ENCODE measurements at regions not wholly inside any gene's neighbourhood (a gene's known extent, or its start where the extent isn't known, plus 50 kb on each side); places are given as distances from the start of the nearest gene placed in this dataset.

GRCh38 chr17:13182854-13183253 is 165.0 kb upstream of the ELAC2 start:
- Histone ChIP-seq H3K27me3 (ENCODE audit: control insufficient read depth in 1 of 2, insufficient read depth in 2 of 2, low read length in 2 of 2) (no peaks in the 10 kb centered on the region), H3K27ac (ENCODE audit: low read length) (no peak overlapping the region), H3K9ac (ENCODE audit: low read length in 2 of 2) (no peak overlapping the region), H3K4me3 (ENCODE audit: low read length in 2 of 2) (no peak overlapping the region), H3K9me3 (ENCODE audit: control insufficient read depth in 2 of 2, low read length in 2 of 2) (no peaks in the 10 kb centered on the region), H3K36me3 (ENCODE audit: control insufficient read depth in 2 of 2, insufficient read depth in 2 of 2, low read length in 2 of 2) (no peaks in the 10 kb centered on the region), H3K4me1 (ENCODE audit: control insufficient read depth, insufficient read depth, low read length) (no peaks in the 10 kb centered on the region)

GRCh38 chr17:13182450-13182849 is 164.6 kb upstream of the ELAC2 start:
- Histone ChIP-seq H3K9me3 (ENCODE audit: control insufficient read depth in 2 of 2, low read length in 2 of 2) (no peaks in the 10 kb centered on the region), H3K27ac (ENCODE audit: low read length) (no peak overlapping the region), H3K9ac (ENCODE audit: low read length in 2 of 2) (no peak overlapping the region)

GRCh38 chr17:13181683-13182082 is 163.9 kb upstream of the ELAC2 start:
- no peaks in the 10 kb centered on the region for H3K27me3 ChIP-seq (ENCODE audit: control insufficient read depth in 1 of 2, insufficient read depth in 2 of 2, low read length in 2 of 2)
- H3K36me3 ChIP-seq (ENCODE audit: control insufficient read depth in 2 of 2, insufficient read depth in 2 of 2, low read length in 2 of 2): no peaks in the 10 kb centered on the region
- H3K4me3 ChIP-seq (ENCODE audit: low read length in 2 of 2): no peak overlapping the region
- H3K27ac ChIP-seq (ENCODE audit: low read length): no peak overlapping the region
- no peak overlapping the region for H3K9ac ChIP-seq (ENCODE audit: low read length in 2 of 2)
- H3K9me3 ChIP-seq (ENCODE audit: control insufficient read depth in 2 of 2, low read length in 2 of 2): no peaks in the 10 kb centered on the region
- no peaks in the 10 kb centered on the region for H3K4me1 ChIP-seq (ENCODE audit: control insufficient read depth, insufficient read depth, low read length)

More at GRCh38 chr17:13182450-13182849, 164.6 kb upstream of the ELAC2 start:
- H3K36me3 ChIP-seq (ENCODE audit: control insufficient read depth in 2 of 2, insufficient read depth in 2 of 2, low read length in 2 of 2): no peaks in the 10 kb centered on the region
- no peaks in the 10 kb centered on the region for H3K27me3 ChIP-seq (ENCODE audit: control insufficient read depth in 1 of 2, insufficient read depth in 2 of 2, low read length in 2 of 2)
- no peak overlapping the region for H3K4me3 ChIP-seq (ENCODE audit: low read length in 2 of 2)
- no peaks in the 10 kb centered on the region for H3K4me1 ChIP-seq (ENCODE audit: control insufficient read depth, insufficient read depth, low read length)

- Histone ChIP-seq H3K36me3 (ENCODE audit: control insufficient read depth in 2 of 2, insufficient read depth in 2 of 2, low read length in 2 of 2) (no peaks in the 10 kb centered on the region), H3K4me3 (ENCODE audit: low read length in 2 of 2) (no peak overlapping the region), H3K9me3 (ENCODE audit: control insufficient read depth in 2 of 2, low read length in 2 of 2) (peaks cover 0 to 7% of the 10 kb centered on the region in 2 donors), H3K27ac (ENCODE audit: low read length) (no peak overlapping the region), H3K27me3 (ENCODE audit: control insufficient read depth in 1 of 2, insufficient read depth in 2 of 2, low read length in 2 of 2) (no peaks in the 10 kb centered on the region), H3K4me1 (ENCODE audit: control insufficient read depth, insufficient read depth, low read length) (no peaks in the 10 kb centered on the region), H3K9ac (ENCODE audit: low read length in 2 of 2) (no peak overlapping the region)
These were observed 158.6 kb upstream of the ELAC2 start for GRCh38 chr17:13176436-13176835.

- Histone ChIP-seq H3K36me3 (ENCODE audit: control insufficient read depth in 2 of 2, insufficient read depth in 2 of 2, low read length in 2 of 2) (no peaks in the 10 kb centered on the region), H3K9ac (ENCODE audit: low read length in 2 of 2) (no peak overlapping the region), H3K4me1 (ENCODE audit: control insufficient read depth, insufficient read depth, low read length) (no peaks in the 10 kb centered on the region), H3K27ac (ENCODE audit: low read length) (no peak overlapping the region), H3K4me3 (ENCODE audit: low read length in 2 of 2) (no peak overlapping the region), H3K9me3 (ENCODE audit: control insufficient read depth in 2 of 2, low read length in 2 of 2) (peaks cover 0 to 7% of the 10 kb centered on the region in 2 donors), H3K27me3 (ENCODE audit: control insufficient read depth in 1 of 2, insufficient read depth in 2 of 2, low read length in 2 of 2) (no peaks in the 10 kb centered on the region)
These were observed 154.0 kb upstream of the ELAC2 start for GRCh38 chr17:13171790-13172189.

GRCh38 chr17:13162361-13162760 is 144.5 kb upstream of the ELAC2 start:
- H3K4me1 ChIP-seq (ENCODE audit: control insufficient read depth, insufficient read depth, low read length): no peaks in the 10 kb centered on the region
- H3K9ac ChIP-seq (ENCODE audit: low read length in 2 of 2): no peak overlapping the region
- H3K27me3 ChIP-seq (ENCODE audit: control insufficient read depth in 1 of 2, insufficient read depth in 2 of 2, low read length in 2 of 2): no peaks in the 10 kb centered on the region
- no peak overlapping the region for H3K27ac ChIP-seq (ENCODE audit: low read length)
- no peaks in the 10 kb centered on the region for H3K9me3 ChIP-seq (ENCODE audit: control insufficient read depth in 2 of 2, low read length in 2 of 2)
- H3K4me3 ChIP-seq (ENCODE audit: low read length in 2 of 2): no peak overlapping the region
- no peaks in the 10 kb centered on the region for H3K36me3 ChIP-seq (ENCODE audit: control insufficient read depth in 2 of 2, insufficient read depth in 2 of 2, low read length in 2 of 2)

GRCh38 chr17:13160790-13161189 is 143.0 kb upstream of the ELAC2 start:
- no peaks in the 10 kb centered on the region for H3K27me3 ChIP-seq (ENCODE audit: control insufficient read depth in 1 of 2, insufficient read depth in 2 of 2, low read length in 2 of 2)
- no peak overlapping the region for H3K27ac ChIP-seq (ENCODE audit: low read length)
- H3K4me1 ChIP-seq (ENCODE audit: control insufficient read depth, insufficient read depth, low read length): no peaks in the 10 kb centered on the region
- H3K4me3 ChIP-seq (ENCODE audit: low read length in 2 of 2): no peak overlapping the region
- no peak overlapping the region for H3K9ac ChIP-seq (ENCODE audit: low read length in 2 of 2)
- no peaks in the 10 kb centered on the region for H3K9me3 ChIP-seq (ENCODE audit: control insufficient read depth in 2 of 2, low read length in 2 of 2)
- H3K36me3 ChIP-seq (ENCODE audit: control insufficient read depth in 2 of 2, insufficient read depth in 2 of 2, low read length in 2 of 2): no peaks in the 10 kb centered on the region

- H3K27ac ChIP-seq (ENCODE audit: low read length): no peak overlapping the region
- no peaks in the 10 kb centered on the region for H3K27me3 ChIP-seq (ENCODE audit: control insufficient read depth in 1 of 2, insufficient read depth in 2 of 2, low read length in 2 of 2)
- H3K36me3 ChIP-seq (ENCODE audit: control insufficient read depth in 2 of 2, insufficient read depth in 2 of 2, low read length in 2 of 2): no peaks in the 10 kb centered on the region
- no peaks in the 10 kb centered on the region for H3K4me1 ChIP-seq (ENCODE audit: control insufficient read depth, insufficient read depth, low read length)
- H3K9ac ChIP-seq (ENCODE audit: low read length in 2 of 2): no peak overlapping the region
- H3K4me3 ChIP-seq (ENCODE audit: low read length in 2 of 2): no peak overlapping the region
- H3K9me3 ChIP-seq (ENCODE audit: control insufficient read depth in 2 of 2, low read length in 2 of 2): no peaks in the 10 kb centered on the region
These were observed 142.5 kb upstream of the ELAC2 start for GRCh38 chr17:13160296-13160695.

- Histone ChIP-seq H3K9me3 (ENCODE audit: control insufficient read depth in 2 of 2, low read length in 2 of 2) (no peaks in the 10 kb centered on the region), H3K36me3 (ENCODE audit: control insufficient read depth in 2 of 2, insufficient read depth in 2 of 2, low read length in 2 of 2) (no peaks in the 10 kb centered on the region), H3K4me1 (ENCODE audit: control insufficient read depth, insufficient read depth, low read length) (no peaks in the 10 kb centered on the region), H3K27me3 (ENCODE audit: control insufficient read depth in 1 of 2, insufficient read depth in 2 of 2, low read length in 2 of 2) (no peaks in the 10 kb centered on the region), H3K27ac (ENCODE audit: low read length) (no peak overlapping the region), H3K4me3 (ENCODE audit: low read length in 2 of 2) (no peak overlapping the region), H3K9ac (ENCODE audit: low read length in 2 of 2) (no peak overlapping the region)
These were observed 140.8 kb upstream of the ELAC2 start for GRCh38 chr17:13158494-13159240.

- no peaks in the 10 kb centered on the region for H3K4me1 ChIP-seq (ENCODE audit: control insufficient read depth, insufficient read depth, low read length)
- H3K27ac ChIP-seq (ENCODE audit: low read length): no peak overlapping the region
- H3K9me3 ChIP-seq (ENCODE audit: control insufficient read depth in 2 of 2, low read length in 2 of 2): no peaks in the 10 kb centered on the region
- no peaks in the 10 kb centered on the region for H3K27me3 ChIP-seq (ENCODE audit: control insufficient read depth in 1 of 2, insufficient read depth in 2 of 2, low read length in 2 of 2)
- H3K9ac ChIP-seq (ENCODE audit: low read length in 2 of 2): no peak overlapping the region
- H3K36me3 ChIP-seq (ENCODE audit: control insufficient read depth in 2 of 2, insufficient read depth in 2 of 2, low read length in 2 of 2): no peaks in the 10 kb centered on the region
- H3K4me3 ChIP-seq (ENCODE audit: low read length in 2 of 2): no peak overlapping the region
These were observed 139.8 kb upstream of the ELAC2 start for GRCh38 chr17:13157656-13158055.

- no peak overlapping the region for H3K4me3 ChIP-seq (ENCODE audit: low read length in 2 of 2)
- H3K27ac ChIP-seq (ENCODE audit: low read length): no peak overlapping the region
- no peaks in the 10 kb centered on the region for H3K4me1 ChIP-seq (ENCODE audit: control insufficient read depth, insufficient read depth, low read length)
- H3K36me3 ChIP-seq (ENCODE audit: control insufficient read depth in 2 of 2, insufficient read depth in 2 of 2, low read length in 2 of 2): no peaks in the 10 kb centered on the region
- H3K9me3 ChIP-seq (ENCODE audit: control insufficient read depth in 2 of 2, low read length in 2 of 2): no peaks in the 10 kb centered on the region
- H3K9ac ChIP-seq (ENCODE audit: low read length in 2 of 2): no peak overlapping the region
- H3K27me3 ChIP-seq (ENCODE audit: control insufficient read depth in 1 of 2, insufficient read depth in 2 of 2, low read length in 2 of 2): no peaks in the 10 kb centered on the region
These were observed 137.1 kb upstream of the ELAC2 start for GRCh38 chr17:13154930-13155329.
